ENCODE measurements at regions not wholly inside any gene's neighbourhood (a gene's known extent, or its start where the extent isn't known, plus 50 kb on each side); places are given as distances from the start of the nearest gene placed in this dataset.
"Not testable (repeated sequence)": the region's sequence is repeated elsewhere in the genome, so short reads cannot be mapped to it uniquely, and the experiment has no call there.

GRCh38 chr9:22969350-22969979 lies 522.8 kb downstream of the DMRTA1 start:
- POLR2A ChIA-PET (ENCODE audit: low non-redundant PET): no interaction called here
- no peak for DNase-seq (ENCODE audit: low spot score)
- H3K27ac ChIP-seq: no peak overlapping the region
- no peak for TF ChIP-seq CTCF (conservative IDR thresholded peaks at IDR 0.05; ENCODE audit: low read depth)
- CTCF ChIA-PET: interaction anchor here (0.7 kb wide), 1 partner anchor 125 kb away, joined by 4 read pairs; no protein-coding TSS in a partner anchor

GRCh38 chr9:22970434-22970975 lies 523.9 kb downstream of the DMRTA1 start:
- CTCF ChIA-PET: no interaction called here
- no peak overlapping the region for H3K27ac ChIP-seq
- DNase-seq (ENCODE audit: low spot score): no peak
- no peak for TF ChIP-seq CTCF (conservative IDR thresholded peaks at IDR 0.05; ENCODE audit: low read depth)
- POLR2A ChIA-PET (ENCODE audit: low non-redundant PET): no interaction called here

- ChIA-PET POLR2A (ENCODE audit: low non-redundant PET) (no interaction called here), CTCF (no interaction called here)
- TF ChIP-seq CTCF (conservative IDR thresholded peaks at IDR 0.05; ENCODE audit: low read depth): no peak
- no peak overlapping the region for H3K27ac ChIP-seq
- DNase-seq (ENCODE audit: low spot score): no peak
These were observed 529.3 kb downstream of the DMRTA1 start for GRCh38 chr9:22975951-22976350.

- no peak for TF ChIP-seq CTCF (conservative IDR thresholded peaks at IDR 0.05; ENCODE audit: low read depth)
- no peak overlapping the region for H3K27ac ChIP-seq
- POLR2A ChIA-PET (ENCODE audit: low non-redundant PET): no interaction called here
- CTCF ChIA-PET: no interaction called here
- DNase-seq (ENCODE audit: low spot score): no peak
These were observed 529.8 kb downstream of the DMRTA1 start for GRCh38 chr9:22976454-22976853.

GRCh38 chr9:22980429-22980828 lies 533.8 kb downstream of the DMRTA1 start:
- CTCF ChIA-PET; H3K27ac ChIP-seq; POLR2A ChIA-PET (ENCODE audit: low non-redundant PET); DNase-seq (ENCODE audit: low spot score): not testable (repeated sequence)

- CTCF ChIA-PET: no interaction called here
- no peak for DNase-seq (ENCODE audit: low spot score)
- H3K27ac ChIP-seq: no peak overlapping the region
- TF ChIP-seq CTCF (conservative IDR thresholded peaks at IDR 0.05; ENCODE audit: low read depth): no peak
- POLR2A ChIA-PET (ENCODE audit: low non-redundant PET): no interaction called here
These were observed 539.9 kb downstream of the DMRTA1 start for GRCh38 chr9:22986556-22986955.

- CTCF ChIA-PET: no interaction called here
- TF ChIP-seq CTCF (conservative IDR thresholded peaks at IDR 0.05; ENCODE audit: low read depth): no peak
- no peak for DNase-seq (ENCODE audit: low spot score)
- no peak overlapping the region for H3K27ac ChIP-seq
- POLR2A ChIA-PET (ENCODE audit: low non-redundant PET): no interaction called here
These were observed 543.7 kb downstream of the DMRTA1 start for GRCh38 chr9:22990349-22990748.
